ENCODE measurements at regions not wholly inside any gene's neighbourhood (a gene's known extent, or its start where the extent isn't known, plus 50 kb on each side); places are given as distances from the start of the nearest gene placed in this dataset.
"Not testable (repeated sequence)": the region's sequence is repeated elsewhere in the genome, so short reads cannot be mapped to it uniquely, and the experiment has no call there.

GRCh38 chr9:42339671-42340434 lies 156.4 kb downstream of the SPATA31A6 start:
- TF ChIP-seq CTCF, MAX, MYC (IDR thresholded peaks at IDR 0.05; ENCODE audit: low read depth, low read length): not testable (repeated sequence)
